ENCODE measurements at regions not wholly inside any gene's neighbourhood (a gene's known extent, or its start where the extent isn't known, plus 50 kb on each side); places are given as distances from the start of the nearest gene placed in this dataset.

DNA sequence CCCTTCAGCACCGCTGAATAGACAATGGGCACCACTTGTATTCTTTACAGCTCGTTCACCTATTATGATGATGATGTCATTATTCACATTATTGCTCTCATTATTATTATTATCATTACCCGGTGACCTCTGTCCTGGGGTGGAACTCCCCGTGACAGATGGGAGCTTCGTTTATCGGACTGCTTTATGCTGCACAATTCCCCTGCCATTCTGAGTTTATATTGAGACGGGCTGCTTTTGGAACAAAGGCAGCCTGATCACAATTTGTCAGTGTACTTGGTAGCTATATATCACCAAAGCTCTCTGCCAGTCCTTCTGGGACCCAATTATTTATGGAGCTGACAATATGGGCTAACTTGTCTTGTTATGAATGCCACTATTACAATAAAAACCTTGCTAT, 1145.6 kb upstream of the WWC1 start:
- no peak overlapping the region for H3K4me3 ChIP-seq (replicated peaks; ENCODE audit: low read depth, low read length)
- no peaks in the 10 kb centered on the region for H3K36me3 ChIP-seq (ENCODE audit: control insufficient read depth, insufficient read depth, low read length)
- TF ChIP-seq CTCF (IDR thresholded peaks at IDR 0.05; ENCODE audit: insufficient read depth, low read length, poor library complexity, severe bottlenecking) = no peak
- DNase-seq (ENCODE audit: extremely low read depth, insufficient read length) = no peak
- H3K27me3 ChIP-seq (replicated peaks; ENCODE audit: control insufficient read depth, insufficient read depth, low read length) = no peaks in the 10 kb centered on the region

DNA sequence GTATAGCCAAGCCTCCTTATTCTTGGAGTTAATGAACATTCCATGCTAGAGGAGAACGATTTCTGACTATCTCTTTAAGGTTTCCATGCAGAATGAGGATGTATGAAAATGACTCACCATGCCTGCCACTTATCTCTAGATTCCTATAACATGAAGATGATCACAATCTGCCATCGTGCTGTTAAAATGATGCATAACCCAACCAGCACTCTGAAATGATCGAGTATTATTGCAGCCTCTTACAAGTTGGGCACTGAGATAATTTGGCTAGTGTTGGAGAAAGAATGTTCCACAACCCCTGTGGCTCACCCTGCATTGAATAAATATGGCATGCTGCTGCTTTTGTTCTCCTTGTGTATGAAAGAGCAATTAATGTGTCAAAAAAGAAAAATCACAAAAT, 1143.6 kb upstream of the WWC1 start:
- no peak for TF ChIP-seq CTCF (IDR thresholded peaks at IDR 0.05; ENCODE audit: insufficient read depth, low read length, poor library complexity, severe bottlenecking)

DNA sequence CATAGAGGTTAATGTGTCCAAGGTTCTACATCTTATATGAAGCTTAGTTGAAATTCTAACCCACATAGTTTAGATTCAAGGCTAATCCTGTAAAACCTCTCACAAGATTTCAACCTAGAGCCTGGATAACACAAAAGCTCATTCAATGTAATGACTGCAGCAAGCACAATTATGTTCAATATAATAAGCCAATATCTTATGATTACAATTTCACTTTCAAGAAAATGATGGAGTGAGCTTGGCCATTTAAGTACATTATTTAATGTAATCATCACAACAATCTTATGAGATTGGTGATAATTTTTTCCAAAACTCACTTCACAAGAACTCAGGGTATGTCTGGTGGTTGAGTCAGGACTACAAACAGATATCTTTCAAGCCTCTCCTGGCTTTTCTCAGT, 1140.8 kb upstream of the WWC1 start:
- DNase-seq (ENCODE audit: extremely low read depth, insufficient read length) = no peak
- no peaks in the 10 kb centered on the region for H3K36me3 ChIP-seq (ENCODE audit: control insufficient read depth, insufficient read depth, low read length)
- no peaks in the 10 kb centered on the region for H3K27me3 ChIP-seq (replicated peaks; ENCODE audit: control insufficient read depth, insufficient read depth, low read length)
- no peak for TF ChIP-seq CTCF (IDR thresholded peaks at IDR 0.05; ENCODE audit: insufficient read depth, low read length, poor library complexity, severe bottlenecking)
- no peak overlapping the region for H3K4me3 ChIP-seq (replicated peaks; ENCODE audit: low read depth, low read length)

More for the DNA sequence above, 1143.6 kb upstream of the WWC1 start:
- DNase-seq (ENCODE audit: extremely low read depth, insufficient read length) = no peak
- Histone ChIP-seq H3K36me3 (ENCODE audit: control insufficient read depth, insufficient read depth, low read length) (no peaks in the 10 kb centered on the region), H3K27me3 (replicated peaks; ENCODE audit: control insufficient read depth, insufficient read depth, low read length) (no peaks in the 10 kb centered on the region), H3K4me3 (replicated peaks; ENCODE audit: low read depth, low read length) (no peak overlapping the region)

GRCh38 chr5:167152561-167152960, 1138.9 kb upstream of the WWC1 start:
- no peak for TF ChIP-seq CTCF (IDR thresholded peaks at IDR 0.05; ENCODE audit: insufficient read depth, low read length, poor library complexity, severe bottlenecking)
- Histone ChIP-seq H3K4me3 (replicated peaks; ENCODE audit: low read depth, low read length) (no peak overlapping the region), H3K36me3 (ENCODE audit: control insufficient read depth, insufficient read depth, low read length) (no peaks in the 10 kb centered on the region), H3K27me3 (replicated peaks; ENCODE audit: control insufficient read depth, insufficient read depth, low read length) (no peaks in the 10 kb centered on the region)
- DNase-seq (ENCODE audit: extremely low read depth, insufficient read length) = no peak

GRCh38 chr5:167155387-167156005, 1135.9 kb upstream of the WWC1 start:
- no peak for TF ChIP-seq CTCF (IDR thresholded peaks at IDR 0.05; ENCODE audit: insufficient read depth, low read length, poor library complexity, severe bottlenecking)
- Histone ChIP-seq H3K36me3 (ENCODE audit: control insufficient read depth, insufficient read depth, low read length) (no peaks in the 10 kb centered on the region), H3K27me3 (replicated peaks; ENCODE audit: control insufficient read depth, insufficient read depth, low read length) (no peaks in the 10 kb centered on the region), H3K4me3 (replicated peaks; ENCODE audit: low read depth, low read length) (no peak overlapping the region)
- no peak for DNase-seq (ENCODE audit: extremely low read depth, insufficient read length)

- Histone ChIP-seq H3K27me3 (replicated peaks; ENCODE audit: control insufficient read depth, insufficient read depth, low read length) (no peaks in the 10 kb centered on the region), H3K4me3 (replicated peaks; ENCODE audit: low read depth, low read length) (no peak overlapping the region), H3K36me3 (ENCODE audit: control insufficient read depth, insufficient read depth, low read length) (no peaks in the 10 kb centered on the region)
- no peak for DNase-seq (ENCODE audit: extremely low read depth, insufficient read length)
- no peak for TF ChIP-seq CTCF (IDR thresholded peaks at IDR 0.05; ENCODE audit: insufficient read depth, low read length, poor library complexity, severe bottlenecking)
Measured at GRCh38 chr5:167156446-167156845, 1135.0 kb upstream of the WWC1 start.
